ENCODE measurements at regions not wholly inside any gene's neighbourhood (a gene's known extent, or its start where the extent isn't known, plus 50 kb on each side); places are given as distances from the start of the nearest gene placed in this dataset.

GRCh38 chr15:69529961-69530633 is 77.5 kb downstream of the RPLP1 start:
- DNase-seq (ENCODE audit: low read depth, low spot score), result no peak

GRCh38 chr15:69530991-69531664 is 78.5 kb downstream of the RPLP1 start:
- DNase-seq (ENCODE audit: low read depth, low spot score), result no peak

GRCh38 chr15:69531665-69532027 is 79.0 kb downstream of the RPLP1 start:
- DNase-seq (ENCODE audit: low read depth, low spot score), result no peak

GRCh38 chr15:69532066-69532465 is 79.4 kb downstream of the RPLP1 start:
- no peak for DNase-seq (ENCODE audit: low read depth, low spot score)

GRCh38 chr15:69532856-69533255 is 80.2 kb downstream of the RPLP1 start:
- no peak for DNase-seq (ENCODE audit: low read depth, low spot score)

GRCh38 chr15:69533522-69533921 is 80.9 kb downstream of the RPLP1 start:
- no peak for DNase-seq (ENCODE audit: low read depth, low spot score)

- DNase-seq (ENCODE audit: low read depth, low spot score), result no peak
These were observed 82.6 kb downstream of the RPLP1 start for GRCh38 chr15:69535101-69535638.

- DNase-seq (ENCODE audit: low read depth, low spot score), result no peak
These were observed 83.4 kb downstream of the RPLP1 start for GRCh38 chr15:69535998-69536397.

GRCh38 chr15:69536726-69537512 is 84.3 kb downstream of the RPLP1 start:
- no peak for DNase-seq (ENCODE audit: low read depth, low spot score)

GRCh38 chr15:69537901-69538300 is 85.3 kb downstream of the RPLP1 start:
- DNase-seq (ENCODE audit: low read depth, low spot score), result no peak

- no peak for DNase-seq (ENCODE audit: low read depth, low spot score)
These were observed 85.8 kb downstream of the RPLP1 start for GRCh38 chr15:69538379-69538778.

GRCh38 chr15:69539345-69539744 is 86.7 kb downstream of the RPLP1 start:
- DNase-seq (ENCODE audit: low read depth, low spot score), result no peak

- no peak for DNase-seq (ENCODE audit: low read depth, low spot score)
These were observed 88.0 kb downstream of the RPLP1 start for GRCh38 chr15:69540622-69541021.

GRCh38 chr15:69542028-69542427 is 89.4 kb downstream of the RPLP1 start:
- no peak for DNase-seq (ENCODE audit: low read depth, low spot score)

- DNase-seq (ENCODE audit: low read depth, low spot score), result no peak
These were observed 91.2 kb downstream of the RPLP1 start for GRCh38 chr15:69543681-69544364.

- no peak for DNase-seq (ENCODE audit: low read depth, low spot score)
These were observed 91.9 kb downstream of the RPLP1 start for GRCh38 chr15:69544365-69545113.

GRCh38 chr15:69546182-69546581 is 93.6 kb downstream of the RPLP1 start:
- DNase-seq (ENCODE audit: low read depth, low spot score), result no peak

- DNase-seq (ENCODE audit: low read depth, low spot score), result no peak
These were observed 96.0 kb downstream of the RPLP1 start for GRCh38 chr15:69548395-69549180.

GRCh38 chr15:69551391-69552056 is 98.9 kb downstream of the RPLP1 start:
- no peak for DNase-seq (ENCODE audit: low read depth, low spot score)
